B cell (primary cell): ENCODE measurements at regions not wholly inside any gene's neighbourhood (a gene's known extent, or its start where the extent isn't known, plus 50 kb on each side); places are given as distances from the start of the nearest gene placed in this dataset.

Experiments used
- ATAC-seq: fragments of 200-7000 bp; cut with Tn5 transposase; one replicate; pipeline ENCODE4 v1.10.0; 2021; ENCODE audit warnings: low read depth, mild to moderate bottlenecking, moderate number of reproducible peaks, moderate library complexity
- CTCF ChIA-PET: fragments of 350-600 bp; sonication (Branson Sonifier 250); formaldehyde crosslinking; loops from one replicate; lab custom pipeline; 2021; ENCODE audit warnings: antibody characterized with exemption, inconsistent platforms; lab: Charles Lee
- POLR2A ChIA-PET: fragments of 350-600 bp; sonication (Branson Sonifier 250); formaldehyde crosslinking; loops from one replicate; lab custom pipeline; 2021; ENCODE audit warnings: antibody characterized with exemption; lab: Charles Lee
- DNase-seq: peaks from one replicate; pipeline ENCODE4 v3.0.0; 2013
- H2AFZ ChIP-seq: 2 replicates; pipeline ENCODE4 v1.6.1; 2012; ENCODE audit warnings: mild to moderate bottlenecking, low read depth, low read length; ENCODE audit not compliant: insufficient read depth, poor library complexity, severe bottlenecking
- H3K27ac ChIP-seq, 2 donors: 1 replicate in 1 of 2; 2 replicates in 1 of 2; pipeline ENCODE4 v1.5.1; 2012 to 2013; ENCODE audit warnings: low read length in 2 of 2, mild to moderate bottlenecking in 2 of 2, moderate library complexity in 1 of 2
- H3K27me3 ChIP-seq, 4 experiments: fragments of 200-600 bp in 1 of 4; sonication (generic) in 1 of 4; replicated peaks in 1 of 4; 1 replicate in 2 of 4; 2 replicates in 2 of 4; pipeline versions ENCODE4 v1.6.1 to v1.7.0; 2013 to 2016; ENCODE audit warnings: low read length in 3 of 4, mild to moderate bottlenecking in 2 of 4, mixed read lengths in 1 of 4, moderate library complexity in 1 of 4; ENCODE audit not compliant: insufficient read depth in 4 of 4, control insufficient read depth in 3 of 4; ENCODE audit errors: control extremely low read depth in 1 of 4
- H3K36me3 ChIP-seq, 2 experiments: replicated peaks in 1 of 2; 1 replicate in 1 of 2; 2 replicates in 1 of 2; pipeline versions ENCODE4 v1.6.1 to v1.7.1; 2013; ENCODE audit warnings: low read length in 1 of 2; ENCODE audit not compliant: insufficient read depth in 2 of 2, control insufficient read depth in 1 of 2; ENCODE audit errors: control extremely low read depth in 1 of 2, extremely low read depth in 1 of 2
- H3K4me1 ChIP-seq, 2 donors: fragments of 200-600 bp in 1 of 2; sonication (generic) in 1 of 2; 1 replicate in 1 of 2; 2 replicates in 1 of 2; pipeline versions ENCODE4 v1.5.1 to v1.6.1; 2013 to 2017; ENCODE audit warnings: low read length in 2 of 2; ENCODE audit not compliant: control insufficient read depth in 2 of 2, insufficient read depth in 2 of 2
- H3K4me2 ChIP-seq: replicated peaks from 2 replicates; pipeline ENCODE3; 2012; ENCODE audit warnings: mild to moderate bottlenecking, low read depth, low read length; ENCODE audit not compliant: poor library complexity, severe bottlenecking
- H3K4me3 ChIP-seq, 5 experiments: fragments of 200-600 bp in 1 of 5; sonication (generic) in 1 of 5; 1 replicate in 3 of 5; 2 replicates in 2 of 5; pipeline versions ENCODE4 v1.5.1 to v1.7.0; 2011 to 2016; ENCODE audit warnings: low read length in 4 of 5, mild to moderate bottlenecking in 4 of 5, low read depth in 2 of 5, control low read depth in 1 of 5, moderate library complexity in 1 of 5; ENCODE audit not compliant: insufficient read depth in 1 of 5; ENCODE audit errors: control extremely low read depth in 1 of 5, extremely low read depth in 1 of 5
- H3K79me2 ChIP-seq: fragments of 200-600 bp; sonication (generic); one replicate; pipeline ENCODE4 v1.6.0; 2016; ENCODE audit warnings: low read length; ENCODE audit not compliant: control insufficient read depth, insufficient read depth
- H3K9ac ChIP-seq: fragments of 200-600 bp; sonication (generic); 2 replicates; pipeline ENCODE4 v1.6.1; 2017; ENCODE audit warnings: mild to moderate bottlenecking, low read length, moderate library complexity
- H3K9me3 ChIP-seq, 3 donors: one replicate each; pipeline versions ENCODE4 v1.6.1 to v1.7.1; 2013; ENCODE audit warnings: low read length in 2 of 3; ENCODE audit not compliant: control insufficient read depth in 2 of 3, insufficient read depth in 1 of 3; ENCODE audit errors: control extremely low read depth in 1 of 3
- H4K20me1 ChIP-seq: 2 replicates; pipeline ENCODE4 v1.6.0; 2012; ENCODE audit warnings: mild to moderate bottlenecking, low read length; ENCODE audit not compliant: insufficient read depth, control insufficient read depth, poor library complexity, severe bottlenecking
- H3K27ac Mint-ChIP-seq: one replicate; pipeline ENCODE4 v1.8.0; 2021; ENCODE audit warnings: mixed read lengths
- H3K27me3 Mint-ChIP-seq: one replicate; pipeline ENCODE4 v1.8.0; 2021; ENCODE audit warnings: mixed read lengths
- H3K4me1 Mint-ChIP-seq: one replicate; pipeline ENCODE4 v1.8.0; 2021; ENCODE audit warnings: mixed read lengths
- H3K4me3 Mint-ChIP-seq: one replicate; pipeline ENCODE4 v1.8.0; 2021; ENCODE audit warnings: mixed read lengths
- H3K9me3 Mint-ChIP-seq: one replicate; pipeline ENCODE4 v1.8.0; 2022; ENCODE audit warnings: mixed read lengths; ENCODE audit not compliant: insufficient read depth
- EZH2 ChIP-seq: IDR thresholded peaks from 2 replicates; pipeline ENCODE4 v1.6.1; 2012; ENCODE audit warnings: borderline replicate concordance, low read depth, mild to moderate bottlenecking, moderate library complexity, low read length; ENCODE audit not compliant: insufficient read depth, poor library complexity, severe bottlenecking
- WGBS: methylation state at CpG from one replicate; pipeline ENCODE4 v1.1.5; 2013; ENCODE audit warnings: missing lambda C conversion rate; ENCODE audit not compliant: insufficient coverage; 5-methylcytosine and 5-hydroxymethylcytosine counted together
- intact Hi-C: fragments of 100-400 bp; cut with micrococcal nuclease; formaldehyde crosslinking; loops from one replicate; pipeline ENCODE4 v1.10.0; 2022
- TF ChIP-seq, protein P1 (sequence below): fragments of 200-600 bp; IDR thresholded peaks from one replicate; pipeline ENCODE4 v1.8.0; 2022; ENCODE audit warnings: antibody characterized with exemption, mild to moderate bottlenecking

DNA sequence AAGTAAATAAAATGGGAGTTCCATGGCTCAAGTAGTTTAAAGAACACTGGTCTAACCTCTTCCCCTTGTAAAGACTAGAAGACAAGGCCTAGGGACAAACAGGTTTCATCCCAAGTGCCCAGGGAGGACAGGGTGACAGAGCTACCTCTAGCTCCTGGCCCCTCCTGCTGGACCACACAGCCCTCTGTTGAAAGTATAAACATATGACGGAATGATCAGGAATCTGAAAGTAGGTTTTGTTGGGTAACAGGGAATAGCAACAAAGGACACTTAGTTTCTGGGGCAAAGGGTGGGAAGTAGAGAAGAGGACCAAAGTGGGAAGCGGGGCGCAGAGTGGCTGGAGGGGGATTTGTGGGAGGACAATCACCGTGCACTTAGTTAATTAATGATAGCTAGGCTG is 67.0 kb upstream of the DAB2IP start:
- no peaks in the 10 kb centered on the region for H3K79me2 ChIP-seq
- Mint-ChIP-seq H3K4me3 (no peak overlapping the region), H3K9me3 (no peaks in the 10 kb centered on the region), H3K27ac (no peak overlapping the region), H3K4me1 (no peaks in the 10 kb centered on the region), H3K27me3 (peaks cover 58% of the 10 kb centered on the region)
- no peak for TF ChIP-seq EZH2
- TF ChIP-seq, protein P1, sequence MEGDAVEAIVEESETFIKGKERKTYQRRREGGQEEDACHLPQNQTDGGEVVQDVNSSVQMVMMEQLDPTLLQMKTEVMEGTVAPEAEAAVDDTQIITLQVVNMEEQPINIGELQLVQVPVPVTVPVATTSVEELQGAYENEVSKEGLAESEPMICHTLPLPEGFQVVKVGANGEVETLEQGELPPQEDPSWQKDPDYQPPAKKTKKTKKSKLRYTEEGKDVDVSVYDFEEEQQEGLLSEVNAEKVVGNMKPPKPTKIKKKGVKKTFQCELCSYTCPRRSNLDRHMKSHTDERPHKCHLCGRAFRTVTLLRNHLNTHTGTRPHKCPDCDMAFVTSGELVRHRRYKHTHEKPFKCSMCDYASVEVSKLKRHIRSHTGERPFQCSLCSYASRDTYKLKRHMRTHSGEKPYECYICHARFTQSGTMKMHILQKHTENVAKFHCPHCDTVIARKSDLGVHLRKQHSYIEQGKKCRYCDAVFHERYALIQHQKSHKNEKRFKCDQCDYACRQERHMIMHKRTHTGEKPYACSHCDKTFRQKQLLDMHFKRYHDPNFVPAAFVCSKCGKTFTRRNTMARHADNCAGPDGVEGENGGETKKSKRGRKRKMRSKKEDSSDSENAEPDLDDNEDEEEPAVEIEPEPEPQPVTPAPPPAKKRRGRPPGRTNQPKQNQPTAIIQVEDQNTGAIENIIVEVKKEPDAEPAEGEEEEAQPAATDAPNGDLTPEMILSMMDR, result no peak
- H3K9ac ChIP-seq, result no peak overlapping the region
- no peak overlapping the region for H3K27ac ChIP-seq
- no peaks in the 10 kb centered on the region for H3K9me3 ChIP-seq
- H3K27me3 ChIP-seq, result peaks cover 0 to 33% (median 2%) of the 10 kb centered on the region in 4 experiments
- no peak overlapping the region for H3K4me3 ChIP-seq
- H3K4me1 ChIP-seq, result no peaks in the 10 kb centered on the region
- CTCF ChIA-PET, result no interaction called here
- intact Hi-C loops, result no loop called here
- H2AFZ ChIP-seq, result no peak overlapping the region
- H3K36me3 ChIP-seq, result no peaks in the 10 kb centered on the region
- no peak for DNase-seq
- POLR2A ChIA-PET, result no interaction called here
- no peak for ATAC-seq
- H4K20me1 ChIP-seq, result no peaks in the 10 kb centered on the region
- WGBS, result 100% methylated on average over 1 of the region's 4 CpGs
- H3K4me2 ChIP-seq, result no peak overlapping the region

DNA sequence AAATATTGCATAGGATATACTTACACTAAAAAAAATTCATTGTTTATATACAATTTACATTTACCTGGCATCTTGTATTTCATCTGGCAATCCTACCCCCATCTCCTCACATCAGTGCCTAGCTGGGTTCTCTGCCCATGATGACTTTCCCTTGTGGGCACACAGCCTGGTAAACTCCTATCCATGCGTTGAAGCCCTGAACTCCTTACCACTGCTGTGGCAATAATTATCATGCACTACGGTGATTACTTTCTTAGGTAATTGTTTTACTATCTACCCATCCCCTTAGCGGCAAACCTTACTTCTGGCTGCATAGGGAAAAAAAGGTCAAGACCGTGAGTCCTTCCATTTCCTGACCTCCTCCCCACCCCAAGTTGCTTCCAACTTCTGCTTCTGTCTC is 63.6 kb upstream of the DAB2IP start:
- Histone ChIP-seq H3K27ac (no peak overlapping the region), H3K9me3 (no peaks in the 10 kb centered on the region)
- H3K9me3 Mint-ChIP-seq, result no peaks in the 10 kb centered on the region

More for the DNA sequence above, 63.6 kb upstream of the DAB2IP start:
- Histone ChIP-seq H3K36me3 (no peaks in the 10 kb centered on the region), H3K4me1 (no peaks in the 10 kb centered on the region), H3K4me3 (no peak overlapping the region), H3K27me3 (peaks cover 0 to 27% (median 1%) of the 10 kb centered on the region in 4 experiments), H3K9ac (no peak overlapping the region), H4K20me1 (no peaks in the 10 kb centered on the region), H3K79me2 (no peaks in the 10 kb centered on the region), H2AFZ (no peak overlapping the region), H3K4me2 (no peak overlapping the region)
- ATAC-seq (no peak), DNase-seq (no peak)
- Mint-ChIP-seq H3K4me1 (no peaks in the 10 kb centered on the region), H3K27ac (no peak overlapping the region), H3K4me3 (no peak overlapping the region), H3K27me3 (peaks cover 61% of the 10 kb centered on the region)
- intact Hi-C loops, result no loop called here
- ChIA-PET CTCF (no interaction called here), POLR2A (no interaction called here)
- TF ChIP-seq EZH2, result no peak
- TF ChIP-seq, protein P1, result no peak
- WGBS, result 69% methylated on average over 4 of the region's 4 CpGs
